ENCODE measurements at regions not wholly inside any gene's neighbourhood (a gene's known extent, or its start where the extent isn't known, plus 50 kb on each side); places are given as distances from the start of the nearest gene placed in this dataset.

DNA sequence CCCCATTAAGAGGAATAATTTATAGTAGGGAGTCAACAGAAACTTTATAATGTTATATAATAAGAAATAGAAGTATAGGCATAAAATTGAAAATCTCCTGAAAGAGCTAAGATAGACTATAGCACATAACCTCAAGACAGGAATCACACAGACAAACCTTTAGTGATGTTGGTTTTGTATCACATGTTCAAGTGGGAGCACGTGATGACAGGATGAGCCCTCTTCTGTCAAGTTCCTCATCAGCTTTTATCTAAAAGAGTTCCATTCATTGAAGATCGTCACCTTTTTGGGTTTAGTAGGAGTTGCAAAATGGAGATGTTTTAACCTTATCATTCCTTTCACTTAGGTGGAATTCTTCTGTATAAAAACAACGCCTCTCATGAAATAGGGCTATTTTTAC, 127.0 kb downstream of the MCHR2 start:
- Mint-ChIP-seq H3K27me3 (peaks cover 7 to 15% of the 10 kb centered on the region in 2 donors), H3K27ac (no peak overlapping the region), H3K4me1 (peaks cover 0 to 6% (median 3%) of the 10 kb centered on the region in 4 donors), H3K4me3 (no peak overlapping the region), H3K9me3 (no peaks in the 10 kb centered on the region), H3K36me3 (no peaks in the 10 kb centered on the region)
- POLR2A ChIA-PET (ENCODE audit: partially characterized antibody), result no interaction called here
- intact Hi-C loops (cut with micrococcal nuclease), result loop anchor here (5.0 kb wide), 1 partner anchor 855 kb away; no protein-coding TSS in a partner anchor
- Histone ChIP-seq H3K9me3 (ENCODE audit: control insufficient read depth in 1 of 2, low read length in 2 of 2) (no peaks in the 10 kb centered on the region), H3K27ac (ENCODE audit: low read depth, low read length) (no peak overlapping the region), H3K4me1 (ENCODE audit: insufficient read depth, low read length) (peaks cover 3% of the 10 kb centered on the region), H3K27me3 (ENCODE audit: insufficient read depth, low read length) (no peaks in the 10 kb centered on the region), H3K36me3 (ENCODE audit: insufficient read depth, low read length) (no peaks in the 10 kb centered on the region), H3K4me3 (ENCODE audit: low read length in 2 of 2) (no peak overlapping the region)
- CTCF ChIA-PET (ENCODE audit: partially characterized antibody), result interaction anchor here (1.0 to 5.5 kb wide), 13 partner anchors 8 to 800 kb away, joined by 3 to 31 read pairs (median 5); no protein-coding TSS in a partner anchor
- no peak for DNase-seq

DNA sequence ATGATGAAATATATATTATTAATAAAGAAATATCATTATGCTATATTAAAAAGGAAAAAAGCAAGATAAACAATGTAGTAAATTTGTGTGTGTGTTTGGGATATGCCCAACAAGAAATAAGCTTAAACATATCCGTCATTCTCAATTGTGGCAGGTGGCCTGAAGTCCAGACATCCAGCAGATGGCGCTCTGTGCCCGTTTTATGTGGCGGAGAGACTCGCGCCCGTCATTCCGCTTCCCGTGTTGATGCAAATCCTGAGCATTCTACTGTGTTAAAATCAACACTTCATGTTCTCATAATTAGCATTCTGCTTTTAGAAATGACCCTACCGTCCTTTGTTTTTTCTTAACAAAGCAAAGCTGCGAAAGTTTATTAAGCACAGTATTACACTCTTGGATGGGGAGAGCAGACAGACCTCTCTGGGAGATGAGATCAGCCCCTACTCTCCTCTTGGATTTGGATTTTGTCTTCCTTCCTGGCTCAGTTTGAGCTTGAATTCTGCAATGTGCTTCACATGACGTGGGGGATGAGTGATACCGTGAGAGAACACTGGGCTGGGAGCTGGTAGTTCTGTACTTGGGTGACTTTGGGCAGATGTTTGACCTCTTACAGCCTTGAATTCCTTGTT, 125.8 kb downstream of the MCHR2 start:
- no peak overlapping the region for H3K27ac ChIP-seq (ENCODE audit: low read depth, low read length)
- no peaks in the 10 kb centered on the region for H3K9me3 ChIP-seq (ENCODE audit: control insufficient read depth in 1 of 2, low read length in 2 of 2)
- Mint-ChIP-seq H3K27ac (no peak overlapping the region), H3K9me3 (no peaks in the 10 kb centered on the region), H3K4me3 (peak overlapping the region in 3 of 8 donors; percentile 4 to 38 (median 9)), H3K4me1 (peaks cover 0 to 6% (median 3%) of the 10 kb centered on the region in 4 donors), H3K27me3 (peaks cover 7 to 15% of the 10 kb centered on the region in 2 donors), H3K36me3 (no peaks in the 10 kb centered on the region)
- no peaks in the 10 kb centered on the region for H3K36me3 ChIP-seq (ENCODE audit: insufficient read depth, low read length)
- no peaks in the 10 kb centered on the region for H3K27me3 ChIP-seq (ENCODE audit: insufficient read depth, low read length)
- H3K4me3 ChIP-seq (ENCODE audit: low read length in 2 of 2), result no peak overlapping the region
- intact Hi-C loops (cut with micrococcal nuclease), result loop anchor here (5.0 kb wide), 1 partner anchor 854 kb away; no protein-coding TSS in a partner anchor
- POLR2A ChIA-PET (ENCODE audit: partially characterized antibody), result no interaction called here
- H3K4me1 ChIP-seq (ENCODE audit: insufficient read depth, low read length), result peaks cover 3% of the 10 kb centered on the region
- DNase-seq, result peak in 4 of 5 donors; percentile 45 to 55 (median 49)
- CTCF ChIA-PET (ENCODE audit: partially characterized antibody), result interaction anchor here (0.6 to 5.5 kb wide), 31 partner anchors 9 to 1194 kb away, joined by 3 to 31 read pairs (median 4); no protein-coding TSS in a partner anchor

Data from CD4-positive, alpha-beta memory T cell (primary cell).